ENCODE measurements at regions not wholly inside any gene's neighbourhood (a gene's known extent, or its start where the extent isn't known, plus 50 kb on each side); places are given as distances from the start of the nearest gene placed in this dataset.

GRCh38 chrX:1874416-1874815 is 259.6 kb downstream of the ASMT start:
- no peaks in the 10 kb centered on the region for H3K79me2 ChIP-seq (ENCODE audit: control insufficient read depth, insufficient read depth, low read length)
- no peak overlapping the region for H3K4me3 ChIP-seq (replicated peaks in 1 of 4; ENCODE audit: control extremely low read depth in 1 of 4, insufficient read depth in 1 of 4, low read depth in 3 of 4, low read length in 4 of 4)
- H3K27me3 ChIP-seq (ENCODE audit: control insufficient read depth, insufficient read depth, low read length) = no peaks in the 10 kb centered on the region
- H3K36me3 ChIP-seq (ENCODE audit: control insufficient read depth, insufficient read depth, low read length) = no peaks in the 10 kb centered on the region
- no peak overlapping the region for H3K4me2 ChIP-seq (ENCODE audit: extremely low read depth, insufficient read depth, low read length)
- no peak overlapping the region for H2AFZ ChIP-seq (ENCODE audit: low read length)
- TF ChIP-seq, protein P1, sequence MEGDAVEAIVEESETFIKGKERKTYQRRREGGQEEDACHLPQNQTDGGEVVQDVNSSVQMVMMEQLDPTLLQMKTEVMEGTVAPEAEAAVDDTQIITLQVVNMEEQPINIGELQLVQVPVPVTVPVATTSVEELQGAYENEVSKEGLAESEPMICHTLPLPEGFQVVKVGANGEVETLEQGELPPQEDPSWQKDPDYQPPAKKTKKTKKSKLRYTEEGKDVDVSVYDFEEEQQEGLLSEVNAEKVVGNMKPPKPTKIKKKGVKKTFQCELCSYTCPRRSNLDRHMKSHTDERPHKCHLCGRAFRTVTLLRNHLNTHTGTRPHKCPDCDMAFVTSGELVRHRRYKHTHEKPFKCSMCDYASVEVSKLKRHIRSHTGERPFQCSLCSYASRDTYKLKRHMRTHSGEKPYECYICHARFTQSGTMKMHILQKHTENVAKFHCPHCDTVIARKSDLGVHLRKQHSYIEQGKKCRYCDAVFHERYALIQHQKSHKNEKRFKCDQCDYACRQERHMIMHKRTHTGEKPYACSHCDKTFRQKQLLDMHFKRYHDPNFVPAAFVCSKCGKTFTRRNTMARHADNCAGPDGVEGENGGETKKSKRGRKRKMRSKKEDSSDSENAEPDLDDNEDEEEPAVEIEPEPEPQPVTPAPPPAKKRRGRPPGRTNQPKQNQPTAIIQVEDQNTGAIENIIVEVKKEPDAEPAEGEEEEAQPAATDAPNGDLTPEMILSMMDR (conservative IDR thresholded peaks at IDR 0.05 in 1 of 2, IDR thresholded peaks at IDR 0.05 in 1 of 2; ENCODE audit: low read depth in 1 of 2, low read length in 2 of 2) = no peak
- TF ChIP-seq EZH2 (IDR thresholded peaks at IDR 0.05; ENCODE audit: low read length, missing control alignments) = no peak
- H4K20me1 ChIP-seq (ENCODE audit: control insufficient read depth, extremely low read depth, insufficient read depth, low read length) = no peaks in the 10 kb centered on the region
- no peaks in the 10 kb centered on the region for H3K4me1 ChIP-seq (ENCODE audit: control insufficient read depth, extremely low read depth, insufficient read depth, low read length)
- H3K9me3 ChIP-seq (ENCODE audit: control insufficient read depth, insufficient read depth, low read depth, low read length) = no peaks in the 10 kb centered on the region
- no peak for DNase-seq (ENCODE audit: low read depth in 2 of 2)
- H3K9ac ChIP-seq (ENCODE audit: insufficient read depth, low read length) = no peak overlapping the region
- no peak overlapping the region for H3K27ac ChIP-seq (ENCODE audit: insufficient read depth, low read length)

GRCh38 chrX:1874899-1875298 is 260.0 kb downstream of the ASMT start:
- Histone ChIP-seq H2AFZ (ENCODE audit: low read length) (no peak overlapping the region), H3K27me3 (ENCODE audit: control insufficient read depth, insufficient read depth, low read length) (no peaks in the 10 kb centered on the region)
- TF ChIP-seq, protein P1 (conservative IDR thresholded peaks at IDR 0.05 in 1 of 2, IDR thresholded peaks at IDR 0.05 in 1 of 2; ENCODE audit: low read depth in 1 of 2, low read length in 2 of 2) = no peak
- no peak for TF ChIP-seq EZH2 (IDR thresholded peaks at IDR 0.05; ENCODE audit: low read length, missing control alignments)

GRCh38 chrX:1876041-1876440 is 261.2 kb downstream of the ASMT start:
- no peak overlapping the region for H2AFZ ChIP-seq (ENCODE audit: low read length)
- H3K4me3 ChIP-seq (replicated peaks in 1 of 4; ENCODE audit: control extremely low read depth in 1 of 4, insufficient read depth in 1 of 4, low read depth in 3 of 4, low read length in 4 of 4) = no peak overlapping the region
- no peak overlapping the region for H3K4me2 ChIP-seq (ENCODE audit: extremely low read depth, insufficient read depth, low read length)
- H3K27ac ChIP-seq (ENCODE audit: insufficient read depth, low read length) = no peak overlapping the region
- no peaks in the 10 kb centered on the region for H3K9me3 ChIP-seq (ENCODE audit: control insufficient read depth, insufficient read depth, low read depth, low read length)
- H3K36me3 ChIP-seq (ENCODE audit: control insufficient read depth, insufficient read depth, low read length) = no peaks in the 10 kb centered on the region
- no peaks in the 10 kb centered on the region for H3K79me2 ChIP-seq (ENCODE audit: control insufficient read depth, insufficient read depth, low read length)
- no peak for TF ChIP-seq EZH2 (IDR thresholded peaks at IDR 0.05; ENCODE audit: low read length, missing control alignments)
- TF ChIP-seq, protein P1 (conservative IDR thresholded peaks at IDR 0.05 in 1 of 2, IDR thresholded peaks at IDR 0.05 in 1 of 2; ENCODE audit: low read depth in 1 of 2, low read length in 2 of 2) = no peak
- H3K27me3 ChIP-seq (ENCODE audit: control insufficient read depth, insufficient read depth, low read length) = no peaks in the 10 kb centered on the region
- H3K9ac ChIP-seq (ENCODE audit: insufficient read depth, low read length) = no peak overlapping the region
- no peak for DNase-seq (ENCODE audit: low read depth in 2 of 2)
- no peaks in the 10 kb centered on the region for H3K4me1 ChIP-seq (ENCODE audit: control insufficient read depth, extremely low read depth, insufficient read depth, low read length)
- H4K20me1 ChIP-seq (ENCODE audit: control insufficient read depth, extremely low read depth, insufficient read depth, low read length) = no peaks in the 10 kb centered on the region

More at GRCh38 chrX:1874899-1875298, 260.0 kb downstream of the ASMT start:
- Histone ChIP-seq H3K9me3 (ENCODE audit: control insufficient read depth, insufficient read depth, low read depth, low read length) (no peaks in the 10 kb centered on the region), H3K79me2 (ENCODE audit: control insufficient read depth, insufficient read depth, low read length) (no peaks in the 10 kb centered on the region), H3K4me2 (ENCODE audit: extremely low read depth, insufficient read depth, low read length) (no peak overlapping the region), H3K4me3 (replicated peaks in 1 of 4; ENCODE audit: control extremely low read depth in 1 of 4, insufficient read depth in 1 of 4, low read depth in 3 of 4, low read length in 4 of 4) (no peak overlapping the region), H3K36me3 (ENCODE audit: control insufficient read depth, insufficient read depth, low read length) (no peaks in the 10 kb centered on the region), H3K9ac (ENCODE audit: insufficient read depth, low read length) (no peak overlapping the region), H4K20me1 (ENCODE audit: control insufficient read depth, extremely low read depth, insufficient read depth, low read length) (no peaks in the 10 kb centered on the region), H3K27ac (ENCODE audit: insufficient read depth, low read length) (no peak overlapping the region), H3K4me1 (ENCODE audit: control insufficient read depth, extremely low read depth, insufficient read depth, low read length) (no peaks in the 10 kb centered on the region)
- DNase-seq (ENCODE audit: low read depth in 2 of 2) = no peak

Measured in fibroblast of lung (primary cell).